Fibroblast of villous mesenchyme (primary cell): ENCODE measurements at regions not wholly inside any gene's neighbourhood (a gene's known extent, or its start where the extent isn't known, plus 50 kb on each side); places are given as distances from the start of the nearest gene placed in this dataset.

Source experiments
- DNase-seq: peaks from one replicate; pipeline ENCODE4 v3.0.0-alpha.2; 2010; ENCODE audit warnings: low read depth
- H3K4me3 ChIP-seq: 2 replicates; pipeline ENCODE4 v1.5.1; 2011; ENCODE audit warnings: low read depth, mild to moderate bottlenecking, low read length
- CTCF ChIP-seq: IDR thresholded peaks from 2 replicates; pipeline ENCODE4 v1.5.1; 2012; ENCODE audit warnings: low read depth, mild to moderate bottlenecking, low read length; ENCODE audit not compliant: insufficient read depth

- no peak for TF ChIP-seq CTCF
- H3K4me3 ChIP-seq, result no peak overlapping the region
- no peak for DNase-seq
These were observed 57.0 kb upstream of the STX16 start for GRCh38 chr20:58593880-58594638.

- TF ChIP-seq CTCF, result no peak
- DNase-seq, result no peak
- H3K4me3 ChIP-seq, result no peak overlapping the region
These were observed 58.9 kb upstream of the STX16 start for GRCh38 chr20:58592076-58592695.

- no peak for TF ChIP-seq CTCF
- no peak for DNase-seq
- no peak overlapping the region for H3K4me3 ChIP-seq
These were observed 60.2 kb upstream of the STX16 start for GRCh38 chr20:58590679-58591473.

- DNase-seq, result no peak
- no peak for TF ChIP-seq CTCF
These were observed 63.6 kb upstream of the STX16 start for GRCh38 chr20:58587467-58587866.

GRCh38 chr20:58586565-58587093, 64.5 kb upstream of the STX16 start:
- H3K4me3 ChIP-seq, result no peak overlapping the region
- no peak for TF ChIP-seq CTCF
- DNase-seq, result no peak

More at GRCh38 chr20:58587467-58587866, 63.6 kb upstream of the STX16 start:
- H3K4me3 ChIP-seq, result no peak overlapping the region

GRCh38 chr20:58585753-58586540, 65.1 kb upstream of the STX16 start:
- no peak for TF ChIP-seq CTCF
- DNase-seq, result no peak
- no peak overlapping the region for H3K4me3 ChIP-seq
